ENCODE measurements at regions not wholly inside any gene's neighbourhood (a gene's known extent, or its start where the extent isn't known, plus 50 kb on each side); places are given as distances from the start of the nearest gene placed in this dataset.

DNA sequence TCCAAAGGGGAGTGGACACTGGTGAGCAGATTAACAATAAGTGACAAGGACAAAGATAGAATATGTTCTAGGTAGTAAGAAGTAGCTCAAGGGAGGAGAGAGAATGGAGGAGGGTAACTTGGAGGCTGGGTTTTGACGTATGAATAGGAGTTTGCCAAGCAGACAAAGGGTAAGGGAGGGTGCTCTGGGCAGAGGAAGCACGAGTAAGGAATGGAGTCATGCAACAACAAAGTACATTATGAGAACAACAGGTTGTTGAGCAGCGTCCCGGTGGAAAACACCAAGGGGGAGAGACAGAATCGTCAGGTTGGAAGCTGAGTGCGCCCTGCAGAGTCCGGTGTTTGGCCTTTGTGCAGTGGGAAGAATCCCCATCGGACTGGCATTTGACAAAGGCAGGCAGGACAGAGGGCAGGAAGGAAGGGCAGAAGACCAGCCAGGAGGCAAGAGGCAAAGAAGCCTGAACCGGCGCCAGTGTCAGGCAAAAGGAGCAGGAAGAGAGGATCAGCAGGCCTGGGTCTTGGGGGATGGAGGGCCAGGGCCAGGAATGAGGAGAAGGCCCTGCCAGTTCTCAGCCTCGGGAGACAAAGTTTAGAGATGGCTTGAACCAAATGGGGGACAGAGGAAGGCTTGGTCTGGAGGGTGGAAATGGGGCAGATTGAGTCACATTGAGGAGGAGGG, 134.3 kb upstream of the TNRC6C start:
- Histone ChIP-seq H4K91ac (replicated peaks; ENCODE audit: insufficient read length, low read length) (no peak overlapping the region), H3K4me1 (replicated peaks in 1 of 4; ENCODE audit: control insufficient read depth in 3 of 4, insufficient read depth in 4 of 4, low read length in 3 of 4) (peaks cover 0 to 24% (median 8%) of the 10 kb centered on the region in 4 experiments; a peak in 6 of 7 replicates), H2BK120ac (replicated peaks; ENCODE audit: low read depth, low read length) (no peak overlapping the region), H3K79me1 (ENCODE audit: low read depth, low read length) (no peaks in the 10 kb centered on the region), H2BK5ac (ENCODE audit: low read depth, low read length) (no peak overlapping the region), H2BK20ac (ENCODE audit: low read length) (peak overlapping the region; percentile 56; the same call in 1 of the 2 replicates), H3K27me3 (replicated peaks in 1 of 4; ENCODE audit: control insufficient read depth in 3 of 4, extremely low read depth in 1 of 4, insufficient read depth in 3 of 4, low read length in 3 of 4) (no peaks in the 10 kb centered on the region; a peak in 3 of 7 replicates), H3K18ac (ENCODE audit: extremely low read depth, low read length) (no peak overlapping the region), H3K4me3 (ENCODE audit: extremely low read depth in 1 of 4, insufficient read depth in 2 of 4, low read depth in 3 of 4, low read length in 4 of 4) (no peak overlapping the region), H3K23ac (ENCODE audit: insufficient read length) (no peak overlapping the region), H3K9me3 (ENCODE audit: insufficient read depth in 2 of 2, low read depth in 1 of 2, low read length in 1 of 2) (no peaks in the 10 kb centered on the region), H2AFZ (ENCODE audit: low read length) (no peak overlapping the region), H2BK15ac (ENCODE audit: low read length) (peak overlapping the region; percentile 76; the same call in 1 of the 2 replicates), H2AK5ac (ENCODE audit: low read depth, low read length) (peak overlapping the region; percentile 29; the same call in 1 of the 2 replicates), H3K9ac (replicated peaks in 1 of 4; ENCODE audit: extremely low read depth in 1 of 4, low read depth in 3 of 4, low read length in 3 of 4) (no peak overlapping the region), H2BK12ac (ENCODE audit: low read depth, low read length) (peak overlapping the region; percentile 13; the same call in 1 of the 2 replicates), H4K5ac (ENCODE audit: insufficient read length, low read depth, low read length) (no peak overlapping the region), H4K20me1 (replicated peaks in 1 of 2; ENCODE audit: control insufficient read depth in 1 of 2, insufficient read depth in 2 of 2, low read length in 2 of 2) (no peaks in the 10 kb centered on the region), H3K79me2 (ENCODE audit: control insufficient read depth in 1 of 2, insufficient read depth in 2 of 2, low read length in 2 of 2) (no peaks in the 10 kb centered on the region), H3K56ac (replicated peaks; ENCODE audit: insufficient read length, low read depth, low read length) (no peak overlapping the region), H3K27ac (ENCODE audit: low read depth, low read length) (no peak overlapping the region), H3K23me2 (ENCODE audit: low read depth, low read length) (no peaks in the 10 kb centered on the region; the same call in 1 of the 2 replicates), H3K4me2 (ENCODE audit: insufficient read depth in 1 of 2, low read depth in 2 of 2, low read length in 2 of 2) (no peak overlapping the region), H3K14ac (ENCODE audit: insufficient read length) (no peak overlapping the region), H4K8ac (ENCODE audit: extremely low read depth, insufficient read depth, low read length) (no peak overlapping the region), H3K4ac (replicated peaks; ENCODE audit: insufficient read length, low read depth, low read length) (no peak overlapping the region), H3K36me3 (ENCODE audit: control insufficient read depth in 2 of 4, insufficient read depth in 4 of 4, low read length in 3 of 4) (no peaks in the 10 kb centered on the region)
- WGBS, 2 experiments (ENCODE audit: extremely low coverage in 1 of 2, insufficient coverage in 1 of 2, insufficient read length in 1 of 2, insufficient replicate concordance in 2 of 2, low coverage in 1 of 2, low lambda C conversion rate in 2 of 2, missing lambda C conversion rate in 1 of 2): 77% methylated on average over 11 of the region's 11 CpGs; no CpG with 5 or more reads in 1 of the 2 experiments
- ChIA-PET CTCF (ENCODE audit: partially characterized antibody) (interaction anchor here (0.8 kb wide), 1 partner anchor 68 kb away, joined by 3 read pairs; no protein-coding TSS in a partner anchor), POLR2A (ENCODE audit: partially characterized antibody) (interaction anchor here (1.4 kb wide), 1 partner anchor 37 kb away, joined by 3 read pairs; no protein-coding TSS in a partner anchor)
- DNase-seq (ENCODE audit: low read depth in 1 of 2, low spot score in 2 of 2) (no peak), FAIRE-seq (no peak)
